ENCODE measurements at regions not wholly inside any gene's neighbourhood (a gene's known extent, or its start where the extent isn't known, plus 50 kb on each side); places are given as distances from the start of the nearest gene placed in this dataset.

GRCh38 chr3:168461793-168462192 is 366.1 kb upstream of the GOLIM4 start (continued):
- TF ChIP-seq, protein P1, sequence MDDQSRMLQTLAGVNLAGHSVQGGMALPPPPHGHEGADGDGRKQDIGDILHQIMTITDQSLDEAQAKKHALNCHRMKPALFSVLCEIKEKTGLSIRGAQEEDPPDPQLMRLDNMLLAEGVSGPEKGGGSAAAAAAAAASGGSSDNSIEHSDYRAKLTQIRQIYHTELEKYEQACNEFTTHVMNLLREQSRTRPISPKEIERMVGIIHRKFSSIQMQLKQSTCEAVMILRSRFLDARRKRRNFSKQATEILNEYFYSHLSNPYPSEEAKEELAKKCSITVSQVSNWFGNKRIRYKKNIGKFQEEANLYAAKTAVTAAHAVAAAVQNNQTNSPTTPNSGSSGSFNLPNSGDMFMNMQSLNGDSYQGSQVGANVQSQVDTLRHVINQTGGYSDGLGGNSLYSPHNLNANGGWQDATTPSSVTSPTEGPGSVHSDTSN (IDR thresholded peaks at IDR 0.05), result no peak
- TF ChIP-seq RCOR1 (IDR thresholded peaks at IDR 0.05; ENCODE audit: low read length), result no peak
- no peak for TF ChIP-seq FOXJ3 (CRISPR knock-in tag; IDR thresholded peaks at IDR 0.05)
- TF ChIP-seq GABPA (IDR thresholded peaks at IDR 0.05; ENCODE audit: low read depth), result no peak
- no peak for TF ChIP-seq FOXM1 (IDR thresholded peaks at IDR 0.05; ENCODE audit: low read depth)
- TF ChIP-seq POLR2AphosphoS5 (IDR thresholded peaks at IDR 0.05; ENCODE audit: low read depth, low read length), result no peak
- no peak for TF ChIP-seq TAF1 (IDR thresholded peaks at IDR 0.05; ENCODE audit: borderline replicate concordance, low read depth, low read length)
- TF ChIP-seq MEF2A (IDR thresholded peaks at IDR 0.05; ENCODE audit: borderline replicate concordance, low read depth), result no peak

DNA sequence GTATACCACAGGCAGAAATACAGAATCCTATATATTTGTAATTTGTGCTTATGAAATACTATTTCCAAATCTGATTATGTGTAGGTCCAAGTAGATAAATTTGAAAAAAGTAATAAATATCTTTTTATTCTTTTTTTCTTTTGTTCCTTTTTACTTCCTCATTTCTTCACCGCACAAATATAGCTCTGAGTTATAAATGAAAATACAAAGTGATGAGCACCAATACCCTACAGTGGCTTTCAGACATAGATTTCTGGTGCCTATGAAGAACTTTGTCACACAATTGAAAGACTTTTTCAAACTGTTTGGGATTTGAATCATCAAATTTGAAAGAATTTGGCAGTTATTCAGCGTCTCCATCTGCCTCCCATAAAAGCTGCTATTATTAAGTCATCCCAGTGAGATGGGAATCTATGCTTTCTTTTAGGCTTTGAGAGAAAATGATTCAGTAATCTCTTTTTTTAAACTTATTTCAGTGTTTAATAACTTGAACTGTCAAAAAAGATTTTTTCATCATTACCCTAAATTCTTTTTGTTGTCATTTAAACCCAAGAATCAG is 363.6 kb upstream of the GOLIM4 start:
- CTCF ChIA-PET, result no interaction called here
- Histone ChIP-seq H3K79me2 (ENCODE audit: insufficient read depth) (no peaks in the 10 kb centered on the region), H3K27ac (ENCODE audit: low read depth in 2 of 2, low read length in 1 of 2) (no peak overlapping the region)

More for the DNA sequence above, 363.6 kb upstream of the GOLIM4 start:
- 34% methylated on average over 2 of the region's 2 CpGs for WGBS (ENCODE audit: low lambda C conversion rate)
- POLR2A ChIA-PET, result no interaction called here
- H3K9me3 ChIP-seq, result no peaks in the 10 kb centered on the region
- H2AFZ ChIP-seq (ENCODE audit: low read depth), result no peak overlapping the region
- no peaks in the 10 kb centered on the region for H3K36me3 ChIP-seq (replicated peaks in 1 of 2; ENCODE audit: control insufficient read depth in 1 of 2, insufficient read depth in 2 of 2, low read length in 1 of 2)
- no peaks in the 10 kb centered on the region; a peak in 1 of 4 replicates for H3K4me1 ChIP-seq (ENCODE audit: control insufficient read depth in 1 of 2, insufficient read depth in 2 of 2, low read depth in 1 of 2, low read length in 1 of 2)
- no peaks in the 10 kb centered on the region for H3K27me3 ChIP-seq (ENCODE audit: insufficient read depth)
- no peak overlapping the region for H3K4me2 ChIP-seq
- H3K9me2 ChIP-seq, result no peaks in the 10 kb centered on the region
- no peak for DNase-seq
- H4K20me1 ChIP-seq (ENCODE audit: insufficient read depth), result no peaks in the 10 kb centered on the region
- TF ChIP-seq JUND (IDR thresholded peaks at IDR 0.05), result no peak
- no peak for TF ChIP-seq POLR2AphosphoS5 (IDR thresholded peaks at IDR 0.05; ENCODE audit: low read depth, low read length)
- no peak for TF ChIP-seq NFIC (IDR thresholded peaks at IDR 0.05; ENCODE audit: borderline replicate concordance)
- TF ChIP-seq TCF12 (IDR thresholded peaks at IDR 0.05), result no peak
- no peak for TF ChIP-seq TAF1 (IDR thresholded peaks at IDR 0.05; ENCODE audit: borderline replicate concordance, low read depth, low read length)
- no peak for TF ChIP-seq RCOR1 (IDR thresholded peaks at IDR 0.05; ENCODE audit: low read length)
- TF ChIP-seq, protein P1 (IDR thresholded peaks at IDR 0.05), result no peak
- no peak for TF ChIP-seq MXI1 (IDR thresholded peaks at IDR 0.05; ENCODE audit: low read depth, low read length)
- TF ChIP-seq RAD21 (IDR thresholded peaks at IDR 0.05; ENCODE audit: low read length), result no peak
- TF ChIP-seq EP300 (IDR thresholded peaks at IDR 0.05; ENCODE audit: borderline replicate concordance in 1 of 2, low read depth in 1 of 2, low read length in 1 of 2), result no peak
- no peak for TF ChIP-seq ELF1 (IDR thresholded peaks at IDR 0.05)
- TF ChIP-seq MEF2A (IDR thresholded peaks at IDR 0.05; ENCODE audit: borderline replicate concordance, low read depth), result no peak
- no peak for TF ChIP-seq FOXJ3 (CRISPR knock-in tag; IDR thresholded peaks at IDR 0.05)
- TF ChIP-seq CHD2 (IDR thresholded peaks at IDR 0.05; ENCODE audit: low read length, partially characterized antibody), result no peak
- TF ChIP-seq GATA2 (CRISPR knock-in tag; IDR thresholded peaks at IDR 0.05), result no peak
- TF ChIP-seq RXRA (IDR thresholded peaks at IDR 0.05; ENCODE audit: borderline replicate concordance, low read depth), result no peak
- no peak for TF ChIP-seq RFX5 (IDR thresholded peaks at IDR 0.05; ENCODE audit: low read length)
- no peak for TF ChIP-seq GABPA (IDR thresholded peaks at IDR 0.05; ENCODE audit: low read depth)
- no peak for TF ChIP-seq TEAD4 (IDR thresholded peaks at IDR 0.05; ENCODE audit: borderline replicate concordance, insufficient read depth)
- no peak for TF ChIP-seq USF1 (IDR thresholded peaks at IDR 0.05; ENCODE audit: borderline replicate concordance, low read depth)
- H3K9ac ChIP-seq, result no peak overlapping the region
- H3F3A ChIP-seq (replicated peaks; ENCODE audit: insufficient read depth), result no peaks in the 10 kb centered on the region
- H3K4me3 ChIP-seq (ENCODE audit: low read depth in 2 of 2, low read length in 1 of 2), result no peak overlapping the region

All from SK-N-SH (cell line).